Stimulated activated CD4-positive, alpha-beta T cell treated with anti-CD3 and anti-CD28 coated beads, Interleukin-15, amount 100 ng/mL, for 48 hours (primary cell): ENCODE measurements at regions not wholly inside any gene's neighbourhood (a gene's known extent, or its start where the extent isn't known, plus 50 kb on each side); places are given as distances from the start of the nearest gene placed in this dataset.

Source experiments
- DNase-seq, 2 donors: peaks; one replicate each; pipeline ENCODE4 v3.0.0-alpha.2; 2020; ENCODE audit warnings: low read depth in 2 of 2

- no peak for DNase-seq
These were observed 193.3 kb downstream of the HERPUD2 start for GRCh38 chr7:35501681-35502080.

GRCh38 chr7:35499226-35499625, 195.7 kb downstream of the HERPUD2 start:
- no peak for DNase-seq

DNA sequence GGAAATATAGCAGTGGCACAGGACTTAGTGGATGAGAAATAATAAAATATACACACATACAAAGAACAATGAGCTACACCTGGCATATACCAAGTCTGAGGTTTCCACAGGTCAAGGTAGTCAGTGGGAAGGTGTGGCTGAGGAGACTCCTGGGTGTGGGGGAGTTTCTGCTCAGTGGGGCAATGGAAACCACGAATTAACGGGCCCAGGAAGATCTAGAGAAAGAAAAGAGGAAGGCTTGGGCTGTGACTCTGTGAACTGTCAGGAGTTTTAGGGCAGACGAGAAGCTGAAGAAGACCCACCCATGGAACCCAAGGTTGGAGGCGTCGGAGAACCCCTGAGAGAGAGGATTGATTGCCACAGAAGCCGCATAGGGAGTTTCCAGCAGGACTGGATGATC, 196.5 kb downstream of the HERPUD2 start:
- DNase-seq: no peak

- no peak for DNase-seq
These were observed 199.1 kb downstream of the HERPUD2 start for GRCh38 chr7:35495844-35496243.

- DNase-seq: no peak
These were observed 199.6 kb downstream of the HERPUD2 start for GRCh38 chr7:35495377-35495776.

DNA sequence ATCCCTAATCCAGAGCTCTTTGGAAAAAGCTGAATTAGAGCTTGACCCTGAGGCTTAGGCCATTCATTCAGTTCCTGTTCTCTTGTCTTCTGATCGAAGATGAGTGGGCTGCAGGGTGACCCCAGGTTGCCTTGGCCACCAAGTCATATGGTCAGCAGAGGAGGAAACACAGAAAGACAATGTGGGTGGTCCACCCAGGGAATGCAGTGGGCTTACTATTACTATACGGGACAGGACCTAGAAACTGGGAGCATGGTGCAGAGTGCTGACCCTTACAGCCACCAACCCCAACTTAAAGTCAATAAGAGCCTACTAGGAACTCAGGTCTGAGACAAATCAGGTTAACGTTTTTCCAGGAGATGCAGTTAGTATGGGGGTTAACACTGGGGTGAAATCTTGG, 200.5 kb downstream of the HERPUD2 start:
- DNase-seq: no peak

DNA sequence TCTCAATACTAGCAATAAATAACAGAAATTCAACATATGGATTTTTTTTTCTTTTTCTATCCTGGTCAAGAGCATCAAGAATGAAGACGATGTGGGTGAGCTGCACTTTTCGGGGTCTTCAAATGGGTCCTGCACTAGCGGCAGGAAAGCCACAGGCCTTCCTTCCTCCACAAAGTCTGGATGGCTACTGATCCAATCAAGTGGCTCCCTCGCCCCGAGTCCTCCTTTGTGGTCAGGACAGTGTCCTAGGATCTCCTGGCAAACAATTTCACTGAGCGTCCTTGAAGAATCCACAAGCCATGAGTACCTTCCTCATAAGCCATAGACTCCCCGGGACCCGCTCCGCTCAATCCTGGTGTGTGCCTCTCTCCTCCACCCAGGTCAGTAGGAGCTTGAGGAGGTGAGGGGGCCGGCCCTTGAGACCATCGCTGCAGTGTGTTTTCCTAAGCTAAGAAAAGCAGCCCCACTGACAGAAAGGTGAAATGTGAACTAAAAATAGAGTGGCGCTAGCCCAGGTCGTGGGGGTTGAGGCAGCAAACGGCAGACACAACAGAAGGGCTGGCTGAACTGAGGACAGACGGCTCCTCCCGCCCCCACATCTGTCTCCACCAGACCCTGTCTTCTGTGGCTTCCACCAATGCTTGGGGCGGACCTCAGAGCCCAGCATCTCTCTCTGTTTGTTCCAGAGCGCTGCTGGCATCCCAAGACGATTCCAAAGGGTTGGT, 202.3 kb downstream of the HERPUD2 start:
- DNase-seq: no peak

- no peak for DNase-seq
These were observed 203.7 kb downstream of the HERPUD2 start for GRCh38 chr7:35491233-35491632.

DNA sequence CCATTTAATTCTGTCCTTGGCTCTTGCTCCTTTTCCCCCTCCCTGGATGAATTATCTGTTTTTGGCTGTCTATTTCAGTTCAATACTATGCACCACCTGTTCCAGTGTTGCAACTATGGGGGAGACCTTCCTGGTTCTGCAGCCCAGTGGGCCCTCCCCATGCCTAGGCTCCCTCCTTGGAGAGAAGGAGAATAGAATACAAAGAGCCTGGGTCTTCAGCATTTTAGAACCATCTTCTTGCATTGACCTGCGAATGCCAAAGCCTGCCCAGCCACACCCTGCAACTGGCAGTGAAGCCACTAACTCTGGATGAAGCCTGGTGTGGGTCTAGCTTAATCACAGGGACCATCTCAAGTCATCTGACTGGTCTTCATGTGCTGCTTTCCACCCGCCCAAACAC, 207.1 kb downstream of the HERPUD2 start:
- DNase-seq: no peak

- no peak for DNase-seq
These were observed 207.5 kb downstream of the HERPUD2 start for GRCh38 chr7:35487402-35487801.

- DNase-seq: no peak
These were observed 209.5 kb downstream of the HERPUD2 start for GRCh38 chr7:35485436-35485835.

DNA sequence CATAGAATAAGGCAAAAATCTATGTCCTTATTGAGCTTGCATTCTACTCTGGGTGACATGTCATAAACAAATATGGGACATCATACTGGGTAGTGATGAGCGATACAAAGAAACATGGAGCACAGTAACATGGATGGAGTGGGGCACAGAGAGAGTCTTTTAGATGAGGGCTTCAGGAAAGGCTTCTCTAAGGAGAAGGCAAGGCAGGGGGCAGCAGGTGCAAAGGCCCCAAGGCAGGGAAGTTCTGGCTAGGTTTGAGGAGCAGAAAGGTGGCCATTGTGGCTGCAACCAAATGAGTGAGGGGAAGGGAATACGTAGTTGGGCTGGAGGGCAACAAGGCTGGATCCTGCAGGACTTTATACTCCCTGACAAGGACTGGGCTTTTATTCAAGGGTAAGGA, 211.4 kb downstream of the HERPUD2 start:
- DNase-seq: no peak

- no peak for DNase-seq
These were observed 212.7 kb downstream of the HERPUD2 start for GRCh38 chr7:35482231-35482630.

GRCh38 chr7:35480806-35481205, 214.1 kb downstream of the HERPUD2 start:
- DNase-seq: no peak

DNA sequence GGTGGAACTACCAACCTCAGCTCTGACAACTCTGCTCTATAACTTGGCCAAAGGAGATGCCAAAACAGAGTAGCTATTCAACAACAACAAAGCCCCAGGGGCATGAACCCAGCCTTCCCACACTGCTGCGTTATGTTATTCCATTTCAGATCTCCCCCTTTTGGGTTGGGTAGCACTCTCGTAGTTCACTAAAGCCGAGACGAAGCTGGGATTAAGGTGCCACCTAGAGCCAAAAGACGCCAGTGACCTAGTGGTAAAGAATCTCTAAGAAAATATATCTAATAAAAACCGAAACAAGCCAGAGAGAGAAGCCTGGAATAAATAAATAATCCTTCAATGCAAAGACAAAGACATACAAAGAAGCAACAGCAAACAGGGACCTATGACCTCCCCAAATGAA, 217.3 kb downstream of the HERPUD2 start:
- no peak for DNase-seq

GRCh38 chr7:35474100-35474499, 220.2 kb upstream of the TBX20 start:
- DNase-seq: no peak

- DNase-seq: no peak
These were observed 214.7 kb upstream of the TBX20 start for GRCh38 chr7:35468606-35469005.

GRCh38 chr7:35467456-35467978, 213.6 kb upstream of the TBX20 start:
- DNase-seq: no peak

GRCh38 chr7:35465791-35466336, 212.0 kb upstream of the TBX20 start:
- no peak for DNase-seq

DNA sequence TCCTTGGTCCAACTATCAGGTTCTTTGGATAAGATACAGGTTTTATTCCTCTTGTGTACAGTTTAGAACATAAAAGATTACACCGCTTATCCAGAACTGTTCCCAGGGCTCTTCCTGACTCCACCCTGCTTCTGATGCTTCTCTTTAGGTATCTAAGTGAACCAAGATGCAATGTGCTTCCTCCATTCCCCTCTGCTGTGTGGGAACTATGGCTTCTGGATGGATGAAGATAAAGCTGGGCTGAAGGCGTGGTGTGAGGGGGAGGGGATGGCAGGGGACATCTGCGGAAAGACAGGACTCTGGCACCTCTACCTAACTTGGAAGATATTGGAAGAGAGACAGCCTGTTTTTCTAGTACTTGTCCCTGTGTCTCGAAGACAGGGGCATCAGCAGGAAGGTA, 209.9 kb upstream of the TBX20 start:
- DNase-seq: no peak

DNA sequence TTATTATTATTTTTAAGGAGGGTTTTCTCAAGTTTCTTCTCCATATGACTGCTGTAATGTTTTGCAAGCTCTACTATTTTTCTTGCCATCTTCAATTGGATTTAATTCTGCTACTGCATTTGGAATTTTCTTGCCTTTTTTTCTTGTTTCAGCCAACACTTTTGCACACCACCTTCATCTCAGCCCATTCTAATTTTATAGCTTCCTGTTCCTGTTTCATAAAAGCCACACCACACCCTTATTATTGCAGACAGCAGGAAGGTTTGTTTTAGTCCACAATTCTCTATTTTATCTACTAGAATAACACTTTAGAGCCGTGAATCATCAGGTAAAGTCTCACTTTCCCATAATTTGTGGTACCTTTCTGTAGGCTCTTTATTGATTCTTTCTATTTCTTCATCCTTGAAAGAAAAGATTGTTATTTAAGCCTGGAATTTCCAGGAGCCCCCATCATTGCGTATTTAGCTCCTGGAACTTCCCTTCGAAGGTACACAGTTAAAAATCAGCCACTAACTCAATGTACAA, 209.3 kb upstream of the TBX20 start:
- DNase-seq: no peak

- no peak for DNase-seq
These were observed 200.9 kb upstream of the TBX20 start for GRCh38 chr7:35454575-35455385.
